Stimulated activated CD4-positive, alpha-beta T cell treated with anti-CD3 and anti-CD28 coated beads, Interleukin-2, amount 100 ng/mL, for 4 hours (primary cell): ENCODE measurements at regions not wholly inside any gene's neighbourhood (a gene's known extent, or its start where the extent isn't known, plus 50 kb on each side); places are given as distances from the start of the nearest gene placed in this dataset.

Source experiments
- DNase-seq: peaks from one replicate; pipeline ENCODE4 v3.0.0-alpha.2; 2020; ENCODE audit warnings: low read depth

GRCh38 chr15:98451236-98451635 lies 197.1 kb upstream of the IGF1R start:
- DNase-seq: no peak

GRCh38 chr15:98452238-98452637 lies 196.1 kb upstream of the IGF1R start:
- DNase-seq: no peak

- no peak for DNase-seq
Measured at GRCh38 chr15:98455904-98456303, 192.4 kb upstream of the IGF1R start.

- no peak for DNase-seq
Measured at GRCh38 chr15:98476559-98476958, 171.8 kb upstream of the IGF1R start.

GRCh38 chr15:98480844-98481243 lies 167.5 kb upstream of the IGF1R start:
- no peak for DNase-seq

GRCh38 chr15:98483575-98484130 lies 164.7 kb upstream of the IGF1R start:
- no peak for DNase-seq

GRCh38 chr15:98484914-98485313 lies 163.4 kb upstream of the IGF1R start:
- DNase-seq: no peak

- no peak for DNase-seq
Measured at GRCh38 chr15:98485451-98485850, 162.9 kb upstream of the IGF1R start.

- DNase-seq: no peak
Measured at GRCh38 chr15:98493966-98494511, 154.3 kb upstream of the IGF1R start.

GRCh38 chr15:98501192-98501591 lies 147.1 kb upstream of the IGF1R start:
- DNase-seq: no peak

- no peak for DNase-seq
Measured at GRCh38 chr15:98501632-98502031, 146.7 kb upstream of the IGF1R start.

- DNase-seq: no peak
Measured at GRCh38 chr15:98503970-98504369, 144.4 kb upstream of the IGF1R start.

- DNase-seq: no peak
Measured at GRCh38 chr15:98504998-98505397, 143.3 kb upstream of the IGF1R start.

- no peak for DNase-seq
Measured at GRCh38 chr15:98505611-98506031, 142.7 kb upstream of the IGF1R start.

GRCh38 chr15:98506172-98506571 lies 142.2 kb upstream of the IGF1R start:
- DNase-seq: no peak

- DNase-seq: no peak
Measured at GRCh38 chr15:98506711-98507110, 141.6 kb upstream of the IGF1R start.

- no peak for DNase-seq
Measured at GRCh38 chr15:98513428-98513986, 134.8 kb upstream of the IGF1R start.

GRCh38 chr15:98514034-98514622 lies 134.2 kb upstream of the IGF1R start:
- no peak for DNase-seq

- peak; percentile 32 for DNase-seq
Measured at GRCh38 chr15:98518823-98519561, 129.3 kb upstream of the IGF1R start.

GRCh38 chr15:98519767-98520550 lies 128.4 kb upstream of the IGF1R start:
- DNase-seq: no peak

- DNase-seq: no peak
Measured at GRCh38 chr15:98522127-98522526, 126.2 kb upstream of the IGF1R start.
